Upper lobe of left lung (tissue), 6 donors: ENCODE measurements at regions not wholly inside any gene's neighbourhood (a gene's known extent, or its start where the extent isn't known, plus 50 kb on each side); places are given as distances from the start of the nearest gene placed in this dataset.
"Not testable (repeated sequence)": the region's sequence is repeated elsewhere in the genome, so short reads cannot be mapped to it uniquely, and the experiment has no call there.

Experiments
- ATAC-seq, 2 donors: fragments of 200-7000 bp; cut with Tn5 transposase; one replicate each; pipeline ENCODE4 v1.9.1; 2022; ENCODE audit warnings: mild to moderate bottlenecking in 2 of 2, moderate library complexity in 2 of 2; ENCODE audit not compliant: low FRiP score in 2 of 2
- DNase-seq, 2 donors: peaks; one replicate each; pipeline ENCODE4 v3.0.0-alpha.2; 2019 to 2020
- H3K27ac ChIP-seq, 4 donors: fragments of 200-600 bp; sonication (generic); one replicate each; pipeline ENCODE4 v1.5.1; 2016 to 2019
- H3K27me3 ChIP-seq, 4 donors: fragments of 200-600 bp; sonication (generic); one replicate each; pipeline ENCODE4 v1.5.1; 2017 to 2019
- H3K36me3 ChIP-seq, 4 donors: fragments of 200-600 bp; sonication (generic); one replicate each; pipeline ENCODE4 v1.5.1; 2016 to 2019
- H3K4me1 ChIP-seq, 4 donors: fragments of 200-600 bp; sonication (generic); one replicate each; pipeline ENCODE4 v1.5.1; 2018 to 2019
- H3K4me3 ChIP-seq, 4 donors: fragments of 200-600 bp; sonication (generic); one replicate each; pipeline ENCODE4 v1.5.1; 2017 to 2019; ENCODE audit warnings: mild to moderate bottlenecking in 2 of 4, moderate library complexity in 1 of 4
- H3K9me3 ChIP-seq, 4 donors: fragments of 200-600 bp; sonication (generic); one replicate each; pipeline ENCODE4 v1.5.1; 2018 to 2019
- EP300 ChIP-seq, 4 donors: sonication (generic); formaldehyde crosslinking; IDR thresholded peaks; one replicate each; pipeline ENCODE4 v1.5.1; 2017; ENCODE audit warnings: antibody characterized with exemption in 4 of 4, control low read depth in 2 of 4
- POLR2A ChIP-seq, 4 donors: fragments of 450-650 bp; IDR thresholded peaks; one replicate each; pipeline ENCODE4 v1.5.1; 2016 to 2017; ENCODE audit warnings: antibody characterized with exemption in 4 of 4, mild to moderate bottlenecking in 2 of 4
- POLR2AphosphoS5 ChIP-seq, 2 donors: sonication (generic); formaldehyde crosslinking; IDR thresholded peaks; one replicate each; pipeline ENCODE4 v1.5.1; 2017; ENCODE audit warnings: antibody characterized with exemption in 2 of 2
- WGBS, 2 donors: methylation state at CpG; one replicate each; pipeline ENCODE4 v1.1.5; 2017 to 2018; 5-methylcytosine and 5-hydroxymethylcytosine counted together
- TF ChIP-seq, protein P1 (sequence below), 6 experiments: fragments of 450-650 bp in 4 of 6; fragments of 200-600 bp in 2 of 6; sonication (generic) in 2 of 6; IDR thresholded peaks; one replicate each; pipeline ENCODE4 v1.5.1; 2016 to 2019; ENCODE audit warnings: antibody characterized with exemption in 6 of 6
- donor health status: DM: no; HTN: no; CAD: no; lungs with moderate emphysema.
- donor health status: DM: no; HTN: yes; CAD: no; lungs with severe emphysema.

DNA sequence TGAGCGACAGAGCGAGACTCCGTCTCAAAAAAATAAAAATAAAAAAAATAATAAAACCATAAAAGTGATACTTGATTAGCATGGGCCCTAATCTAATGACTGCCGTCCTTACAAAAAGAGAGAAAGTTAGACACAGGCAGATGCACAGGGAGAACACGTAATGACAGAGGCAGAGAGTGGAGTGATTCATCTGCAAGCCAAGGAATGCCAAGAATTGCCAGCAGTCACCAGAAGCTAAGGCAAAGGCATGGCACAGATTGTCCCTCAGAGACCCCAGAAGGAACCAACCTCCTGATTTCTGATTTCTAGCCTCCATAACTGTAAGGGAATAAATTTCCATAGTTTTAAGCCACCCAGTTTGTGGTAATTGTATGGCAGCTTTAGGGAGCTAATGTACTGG is 79.6 kb upstream of the FREM1 start:
- H3K27ac ChIP-seq: no peak overlapping the region
- H3K9me3 ChIP-seq: no peaks in the 10 kb centered on the region
- 88 to 97% methylated on average over 5 of the region's 5 CpGs for WGBS, 2 donors
- DNase-seq (no peak), ATAC-seq (no peak)
- TF ChIP-seq EP300 (IDR thresholded peaks at IDR 0.05) (no peak), POLR2AphosphoS5 (IDR thresholded peaks at IDR 0.05) (no peak), POLR2A (IDR thresholded peaks at IDR 0.05) (no peak)
- TF ChIP-seq, protein P1, sequence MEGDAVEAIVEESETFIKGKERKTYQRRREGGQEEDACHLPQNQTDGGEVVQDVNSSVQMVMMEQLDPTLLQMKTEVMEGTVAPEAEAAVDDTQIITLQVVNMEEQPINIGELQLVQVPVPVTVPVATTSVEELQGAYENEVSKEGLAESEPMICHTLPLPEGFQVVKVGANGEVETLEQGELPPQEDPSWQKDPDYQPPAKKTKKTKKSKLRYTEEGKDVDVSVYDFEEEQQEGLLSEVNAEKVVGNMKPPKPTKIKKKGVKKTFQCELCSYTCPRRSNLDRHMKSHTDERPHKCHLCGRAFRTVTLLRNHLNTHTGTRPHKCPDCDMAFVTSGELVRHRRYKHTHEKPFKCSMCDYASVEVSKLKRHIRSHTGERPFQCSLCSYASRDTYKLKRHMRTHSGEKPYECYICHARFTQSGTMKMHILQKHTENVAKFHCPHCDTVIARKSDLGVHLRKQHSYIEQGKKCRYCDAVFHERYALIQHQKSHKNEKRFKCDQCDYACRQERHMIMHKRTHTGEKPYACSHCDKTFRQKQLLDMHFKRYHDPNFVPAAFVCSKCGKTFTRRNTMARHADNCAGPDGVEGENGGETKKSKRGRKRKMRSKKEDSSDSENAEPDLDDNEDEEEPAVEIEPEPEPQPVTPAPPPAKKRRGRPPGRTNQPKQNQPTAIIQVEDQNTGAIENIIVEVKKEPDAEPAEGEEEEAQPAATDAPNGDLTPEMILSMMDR (IDR thresholded peaks at IDR 0.05): no peak
- no peaks in the 10 kb centered on the region for H3K36me3 ChIP-seq
- H3K27me3 ChIP-seq: no peaks in the 10 kb centered on the region
- H3K4me1 ChIP-seq: peaks cover 3 to 13% (median 9%) of the 10 kb centered on the region in 4 donors
- no peak overlapping the region for H3K4me3 ChIP-seq

DNA sequence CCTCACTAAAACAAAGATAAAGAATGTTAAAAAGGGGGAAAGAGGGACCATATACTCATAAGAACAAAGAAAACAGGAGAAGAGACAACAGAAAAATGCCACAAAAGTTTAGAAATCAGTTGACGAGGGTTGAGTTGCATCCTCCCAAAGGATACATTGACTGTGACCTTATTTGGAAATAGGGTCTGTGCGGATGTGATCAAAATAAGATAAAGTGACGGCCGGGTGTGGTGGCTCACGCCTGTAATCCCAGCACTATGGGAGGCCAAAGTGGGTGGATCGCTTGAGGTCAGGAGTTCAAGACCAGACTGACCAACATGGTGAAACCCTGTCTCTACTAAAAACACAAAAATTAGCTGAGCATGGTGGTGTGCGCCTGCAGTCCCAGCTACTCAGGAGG is 79.1 kb upstream of the FREM1 start:
- H3K9me3 ChIP-seq, ATAC-seq, DNase-seq, H3K4me3 ChIP-seq, H3K27me3 ChIP-seq, H3K36me3 ChIP-seq, H3K27ac ChIP-seq: not testable (repeated sequence)
- H3K4me1 ChIP-seq: peaks cover 3 to 13% (median 9%) of the 10 kb centered on the region in 4 donors
- 82 to 90% methylated on average over 7 of the region's 7 CpGs for WGBS, 2 donors

DNA sequence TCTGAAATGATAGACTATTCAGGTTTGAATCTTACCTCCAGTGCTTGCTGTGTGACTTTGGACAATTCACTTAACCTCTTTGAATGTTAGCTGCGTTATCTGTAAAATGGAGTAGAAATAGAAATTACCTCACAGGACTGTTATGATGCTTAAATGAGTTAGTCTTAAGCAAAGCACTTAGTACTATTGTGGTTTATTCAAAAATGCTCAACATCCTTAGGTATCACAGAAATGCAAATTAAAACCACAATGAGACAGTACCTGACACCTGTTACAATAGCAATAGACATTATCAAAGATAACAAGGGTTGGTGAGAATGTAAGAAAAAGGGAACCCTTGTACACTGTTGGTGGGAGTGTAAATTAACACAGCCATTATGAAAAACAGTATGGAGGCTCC is 77.6 kb upstream of the FREM1 start:
- Histone ChIP-seq H3K27me3 (no peaks in the 10 kb centered on the region), H3K4me1 (peaks cover 0 to 1% (median under 1%) of the 10 kb centered on the region in 4 donors), H3K4me3 (no peak overlapping the region), H3K9me3 (no peaks in the 10 kb centered on the region), H3K27ac (no peak overlapping the region), H3K36me3 (no peaks in the 10 kb centered on the region)
- ATAC-seq: no peak
- DNase-seq: no peak
- TF ChIP-seq EP300 (IDR thresholded peaks at IDR 0.05) (no peak), POLR2AphosphoS5 (IDR thresholded peaks at IDR 0.05) (no peak)
- TF ChIP-seq, protein P1 (IDR thresholded peaks at IDR 0.05): no peak
- WGBS, 2 donors: 79 to 97% methylated on average over 1 of the region's 1 CpG

DNA sequence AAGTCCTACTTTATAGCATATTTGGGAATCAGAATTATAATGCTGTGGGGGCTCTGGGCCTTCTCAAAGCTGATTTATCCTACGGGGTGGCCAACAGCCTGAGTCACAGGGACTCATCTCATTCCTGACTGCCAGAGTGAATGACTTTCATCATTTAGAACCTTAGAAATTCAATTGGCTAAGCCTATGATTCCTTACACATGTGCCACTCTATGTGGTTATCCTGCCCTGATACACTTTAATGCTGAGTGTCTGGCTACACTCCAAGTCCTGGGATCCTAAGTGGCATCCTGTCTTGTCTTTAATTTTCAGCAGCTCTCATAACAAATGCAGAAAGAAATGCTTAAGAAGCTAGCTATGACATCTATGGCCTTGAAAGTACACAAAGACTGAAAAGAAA is 75.2 kb upstream of the FREM1 start:
- WGBS, 2 donors: 88 to 100% methylated on average over 1 of the region's 1 CpG
- TF ChIP-seq EP300 (IDR thresholded peaks at IDR 0.05): no peak
- no peak for TF ChIP-seq POLR2AphosphoS5 (IDR thresholded peaks at IDR 0.05)
- TF ChIP-seq, protein P1 (IDR thresholded peaks at IDR 0.05): no peak
- TF ChIP-seq POLR2A (IDR thresholded peaks at IDR 0.05): no peak
- no peak for ATAC-seq

DNA sequence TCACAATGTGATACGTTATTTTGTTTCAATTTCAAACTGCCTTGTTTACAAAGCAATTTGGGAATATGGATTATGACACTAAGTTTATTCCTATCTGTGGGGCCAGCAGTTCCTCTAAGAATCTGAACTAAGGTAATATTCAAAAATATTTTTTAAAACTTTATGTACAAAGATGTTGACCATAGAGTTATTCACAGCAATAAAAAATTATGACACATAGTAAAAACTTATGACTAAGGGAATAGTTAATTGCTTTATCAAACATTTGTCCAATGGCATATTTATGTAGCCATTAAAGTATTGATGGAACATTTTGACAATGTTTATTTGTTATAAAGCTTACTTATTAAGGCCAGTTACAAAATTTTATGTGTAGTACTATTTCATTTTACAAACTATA is 73.4 kb upstream of the FREM1 start:
- 82 to 90% methylated on average over 1 of the region's 1 CpG for WGBS, 2 donors
- ATAC-seq: no peak
- TF ChIP-seq POLR2AphosphoS5 (IDR thresholded peaks at IDR 0.05) (no peak), EP300 (IDR thresholded peaks at IDR 0.05) (no peak), POLR2A (IDR thresholded peaks at IDR 0.05) (no peak)
- TF ChIP-seq, protein P1 (IDR thresholded peaks at IDR 0.05): no peak
- Histone ChIP-seq H3K4me1 (no peaks in the 10 kb centered on the region), H3K27me3 (no peaks in the 10 kb centered on the region), H3K36me3 (no peaks in the 10 kb centered on the region), H3K4me3 (no peak overlapping the region), H3K9me3 (no peaks in the 10 kb centered on the region), H3K27ac (no peak overlapping the region)
- DNase-seq: no peak

More for the DNA sequence above, 75.2 kb upstream of the FREM1 start:
- DNase-seq: no peak
- Histone ChIP-seq H3K4me1 (no peaks in the 10 kb centered on the region), H3K27ac (no peak overlapping the region), H3K4me3 (no peak overlapping the region), H3K9me3 (no peaks in the 10 kb centered on the region), H3K36me3 (no peaks in the 10 kb centered on the region), H3K27me3 (no peaks in the 10 kb centered on the region)
